Gastroesophageal sphincter (tissue), 3 donors: ENCODE measurements at regions not wholly inside any gene's neighbourhood (a gene's known extent, or its start where the extent isn't known, plus 50 kb on each side); places are given as distances from the start of the nearest gene placed in this dataset.

Experiments used
- CTCF ChIP-seq, 4 experiments: fragments of 200-600 bp in 2 of 4; fragments of 450-650 bp in 2 of 4; sonication (generic) in 1 of 4; IDR thresholded peaks; one replicate each; pipeline ENCODE4 v1.5.1; 2017 to 2019; ENCODE audit warnings: antibody characterized with exemption in 4 of 4, mild to moderate bottlenecking in 2 of 4, moderate library complexity in 2 of 4
- EP300 ChIP-seq: sonication (generic); formaldehyde crosslinking; IDR thresholded peaks from one replicate; pipeline ENCODE4 v1.6.1; 2017; ENCODE audit warnings: antibody characterized with exemption, mild to moderate bottlenecking
- POLR2A ChIP-seq, 2 donors: fragments of 450-650 bp; IDR thresholded peaks; one replicate each; pipeline ENCODE4 v1.6.1; 2017; ENCODE audit warnings: antibody characterized with exemption in 2 of 2, mild to moderate bottlenecking in 2 of 2, moderate library complexity in 1 of 2
- POLR2AphosphoS5 ChIP-seq: sonication (generic); formaldehyde crosslinking; IDR thresholded peaks from one replicate; pipeline ENCODE4 v1.6.1; 2017; ENCODE audit warnings: antibody characterized with exemption

DNA sequence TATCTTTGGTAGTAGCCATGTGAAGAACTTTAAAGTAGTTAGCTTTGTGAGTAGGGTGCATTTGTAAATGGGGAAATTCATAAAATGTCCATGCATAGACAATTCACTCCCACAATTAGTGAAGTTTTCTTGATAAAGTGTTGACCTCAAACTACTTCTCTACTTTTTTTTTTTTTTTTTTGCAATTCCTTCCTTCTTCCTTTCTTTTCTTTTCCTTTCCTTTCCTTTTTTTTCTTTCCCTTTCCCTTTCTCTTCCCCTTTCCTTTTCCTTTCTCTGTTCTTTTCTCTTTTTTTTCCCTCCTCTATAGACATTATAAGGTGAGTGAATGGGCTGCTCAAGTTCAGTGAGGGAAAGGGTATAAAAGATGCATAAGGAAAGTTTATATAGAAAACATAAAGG is 184.2 kb downstream of the PTEN start:
- no peak for TF ChIP-seq CTCF (IDR thresholded peaks at IDR 0.05)
- no peak for TF ChIP-seq EP300
- TF ChIP-seq POLR2AphosphoS5, result no peak
- TF ChIP-seq POLR2A (IDR thresholded peaks at IDR 0.05), result no peak
